Osteoblast (primary cell): ENCODE measurements at regions not wholly inside any gene's neighbourhood (a gene's known extent, or its start where the extent isn't known, plus 50 kb on each side); places are given as distances from the start of the nearest gene placed in this dataset.

Source experiments
- DNase-seq: peaks from one replicate; pipeline ENCODE4 v3.0.0; 2011; ENCODE audit warnings: low spot score, mixed read lengths; ENCODE audit not compliant: insufficient read length; ENCODE audit errors: missing footprints
- H2AFZ ChIP-seq: 2 replicates; pipeline ENCODE4 v1.6.0; 2011; ENCODE audit warnings: mild to moderate bottlenecking, low read length
- H3K27ac ChIP-seq: 2 replicates; pipeline ENCODE4 v1.5.1; 2011; ENCODE audit warnings: mild to moderate bottlenecking, low read depth, low read length, moderate library complexity
- H3K27me3 ChIP-seq: 2 replicates; pipeline ENCODE4 v1.6.0; 2012; ENCODE audit warnings: mild to moderate bottlenecking, control low read depth, inconsistent platforms, low read length, moderate library complexity; ENCODE audit not compliant: insufficient read depth
- H3K36me3 ChIP-seq: 2 replicates; pipeline ENCODE4 v1.5.1; 2011; ENCODE audit warnings: mild to moderate bottlenecking, low read length, control low read depth, moderate library complexity; ENCODE audit not compliant: insufficient read depth
- H3K4me1 ChIP-seq: 2 replicates; pipeline ENCODE4 v1.5.1; 2011; ENCODE audit warnings: mild to moderate bottlenecking, low read length, control low read depth, moderate library complexity; ENCODE audit not compliant: insufficient read depth
- H3K4me2 ChIP-seq: 2 replicates; pipeline ENCODE4 v1.6.0; 2011; ENCODE audit warnings: mild to moderate bottlenecking, low read length; ENCODE audit not compliant: insufficient read depth
- H3K4me3 ChIP-seq: fragments of 200-600 bp; sonication (generic); 3 replicates; pipeline ENCODE4 v1.5.1; 2012; ENCODE audit warnings: mild to moderate bottlenecking, low read length, inconsistent platforms; ENCODE audit not compliant: insufficient read depth
- H3K79me2 ChIP-seq: 2 replicates; pipeline ENCODE4 v1.6.0; 2012; ENCODE audit warnings: mild to moderate bottlenecking, low read length, control low read depth, inconsistent platforms; ENCODE audit not compliant: insufficient read depth
- H3K9me3 ChIP-seq: 2 replicates; pipeline ENCODE4 v1.5.1; 2011; ENCODE audit warnings: low read depth, low read length, control low read depth
- H4K20me1 ChIP-seq: 2 replicates; pipeline ENCODE4 v1.6.0; 2012; ENCODE audit warnings: mild to moderate bottlenecking, low read length, control low read depth; ENCODE audit not compliant: insufficient read depth
- TF ChIP-seq, protein P1 (sequence below): IDR thresholded peaks from 2 replicates; pipeline ENCODE4 v1.5.1; 2011; ENCODE audit warnings: mild to moderate bottlenecking, low read depth, low read length, moderate library complexity; ENCODE audit errors: extremely low read depth

GRCh38 chr5:174180639-174181038 is 135.1 kb downstream of the NSG2 start:
- Histone ChIP-seq H3K9me3 (no peaks in the 10 kb centered on the region), H2AFZ (no peak overlapping the region), H3K4me3 (no peak overlapping the region), H3K4me2 (no peak overlapping the region), H3K79me2 (no peaks in the 10 kb centered on the region), H4K20me1 (no peaks in the 10 kb centered on the region), H3K27ac (no peak overlapping the region), H3K27me3 (no peaks in the 10 kb centered on the region), H3K4me1 (no peaks in the 10 kb centered on the region), H3K36me3 (no peaks in the 10 kb centered on the region)
- no peak for DNase-seq
- TF ChIP-seq, protein P1, sequence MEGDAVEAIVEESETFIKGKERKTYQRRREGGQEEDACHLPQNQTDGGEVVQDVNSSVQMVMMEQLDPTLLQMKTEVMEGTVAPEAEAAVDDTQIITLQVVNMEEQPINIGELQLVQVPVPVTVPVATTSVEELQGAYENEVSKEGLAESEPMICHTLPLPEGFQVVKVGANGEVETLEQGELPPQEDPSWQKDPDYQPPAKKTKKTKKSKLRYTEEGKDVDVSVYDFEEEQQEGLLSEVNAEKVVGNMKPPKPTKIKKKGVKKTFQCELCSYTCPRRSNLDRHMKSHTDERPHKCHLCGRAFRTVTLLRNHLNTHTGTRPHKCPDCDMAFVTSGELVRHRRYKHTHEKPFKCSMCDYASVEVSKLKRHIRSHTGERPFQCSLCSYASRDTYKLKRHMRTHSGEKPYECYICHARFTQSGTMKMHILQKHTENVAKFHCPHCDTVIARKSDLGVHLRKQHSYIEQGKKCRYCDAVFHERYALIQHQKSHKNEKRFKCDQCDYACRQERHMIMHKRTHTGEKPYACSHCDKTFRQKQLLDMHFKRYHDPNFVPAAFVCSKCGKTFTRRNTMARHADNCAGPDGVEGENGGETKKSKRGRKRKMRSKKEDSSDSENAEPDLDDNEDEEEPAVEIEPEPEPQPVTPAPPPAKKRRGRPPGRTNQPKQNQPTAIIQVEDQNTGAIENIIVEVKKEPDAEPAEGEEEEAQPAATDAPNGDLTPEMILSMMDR: no peak

- Histone ChIP-seq H3K9me3 (no peaks in the 10 kb centered on the region), H4K20me1 (no peaks in the 10 kb centered on the region), H3K27me3 (no peaks in the 10 kb centered on the region), H3K4me3 (no peak overlapping the region), H2AFZ (no peak overlapping the region), H3K79me2 (no peaks in the 10 kb centered on the region), H3K36me3 (no peaks in the 10 kb centered on the region), H3K27ac (no peak overlapping the region), H3K4me2 (no peak overlapping the region), H3K4me1 (no peaks in the 10 kb centered on the region)
- DNase-seq: no peak
- TF ChIP-seq, protein P1: no peak
Measured at GRCh38 chr5:174182111-174182510, 136.6 kb downstream of the NSG2 start.

DNA sequence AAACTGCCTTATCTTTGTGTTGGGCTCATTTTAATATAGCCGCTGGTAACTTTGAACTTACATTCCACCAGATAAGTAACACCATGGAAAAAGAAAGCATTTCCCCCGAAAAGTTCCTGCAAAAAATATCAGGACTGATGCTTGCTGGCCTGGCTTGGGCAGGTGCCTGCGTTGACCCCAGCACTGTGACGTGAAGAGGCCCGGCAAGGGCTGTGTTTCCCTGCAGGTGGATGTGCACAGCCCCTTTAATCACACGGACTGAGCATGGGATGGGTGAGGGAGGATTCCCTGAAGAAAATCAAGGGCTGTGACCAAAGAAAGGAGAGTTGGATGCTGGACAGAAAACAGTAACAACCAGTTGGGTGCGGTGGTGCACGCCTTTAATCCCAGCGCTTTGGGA is 138.2 kb downstream of the NSG2 start:
- Histone ChIP-seq H3K4me3 (no peak overlapping the region), H2AFZ (no peak overlapping the region), H4K20me1 (no peaks in the 10 kb centered on the region), H3K9me3 (no peaks in the 10 kb centered on the region), H3K79me2 (no peaks in the 10 kb centered on the region), H3K4me1 (no peaks in the 10 kb centered on the region), H3K27ac (no peak overlapping the region), H3K4me2 (no peak overlapping the region), H3K36me3 (no peaks in the 10 kb centered on the region), H3K27me3 (no peaks in the 10 kb centered on the region)
- DNase-seq: no peak
- TF ChIP-seq, protein P1: no peak

- Histone ChIP-seq H3K79me2 (no peaks in the 10 kb centered on the region), H2AFZ (no peak overlapping the region), H3K4me2 (no peak overlapping the region), H4K20me1 (no peaks in the 10 kb centered on the region), H3K9me3 (no peaks in the 10 kb centered on the region), H3K36me3 (no peaks in the 10 kb centered on the region), H3K27me3 (no peaks in the 10 kb centered on the region), H3K4me1 (no peaks in the 10 kb centered on the region), H3K27ac (no peak overlapping the region), H3K4me3 (no peak overlapping the region)
- TF ChIP-seq, protein P1: no peak
- no peak for DNase-seq
Measured at GRCh38 chr5:174185506-174185905, 140.0 kb downstream of the NSG2 start.
